Neuron (in vitro differentiated cells): ENCODE measurements at regions not wholly inside any gene's neighbourhood (a gene's known extent, or its start where the extent isn't known, plus 50 kb on each side); places are given as distances from the start of the nearest gene placed in this dataset.

Experiments
- H2AFZ ChIP-seq: one replicate; pipeline ENCODE4 v1.6.1; 2013; ENCODE audit warnings: low read depth, mild to moderate bottlenecking, inconsistent platforms, low read length, moderate library complexity
- H3K27me3 ChIP-seq: one replicate; pipeline ENCODE4 v1.6.1; 2013; ENCODE audit warnings: low read length; ENCODE audit not compliant: insufficient read depth
- H3K36me3 ChIP-seq: one replicate; pipeline ENCODE4 v1.6.1; 2013; ENCODE audit warnings: low read length; ENCODE audit not compliant: insufficient read depth
- H3K4me1 ChIP-seq: one replicate; pipeline ENCODE4 v1.6.1; 2013; ENCODE audit warnings: low read length; ENCODE audit not compliant: insufficient read depth
- H3K4me3 ChIP-seq: 2 replicates; pipeline ENCODE4 v1.5.1; 2013; ENCODE audit warnings: mild to moderate bottlenecking, low read length, moderate library complexity
- H3K9me3 ChIP-seq: one replicate; pipeline ENCODE4 v1.6.1; 2013; ENCODE audit warnings: low read length

GRCh38 chr4:4808086-4808485 is 51.4 kb upstream of the MSX1 start:
- Histone ChIP-seq H2AFZ (no peak overlapping the region), H3K9me3 (peaks cover 2% of the 10 kb centered on the region), H3K4me3 (no peak overlapping the region), H3K4me1 (no peaks in the 10 kb centered on the region), H3K27me3 (no peaks in the 10 kb centered on the region), H3K36me3 (no peaks in the 10 kb centered on the region)

GRCh38 chr4:4805887-4806286 is 53.6 kb upstream of the MSX1 start:
- Histone ChIP-seq H3K9me3 (peaks cover 2% of the 10 kb centered on the region), H3K27me3 (no peaks in the 10 kb centered on the region), H3K4me1 (no peaks in the 10 kb centered on the region), H3K4me3 (no peak overlapping the region), H2AFZ (no peak overlapping the region), H3K36me3 (no peaks in the 10 kb centered on the region)

GRCh38 chr4:4803912-4804296 is 55.6 kb upstream of the MSX1 start:
- Histone ChIP-seq H3K4me3 (no peak overlapping the region), H3K27me3 (no peaks in the 10 kb centered on the region), H3K9me3 (peaks cover 2% of the 10 kb centered on the region), H2AFZ (no peak overlapping the region), H3K36me3 (no peaks in the 10 kb centered on the region), H3K4me1 (no peaks in the 10 kb centered on the region)

GRCh38 chr4:4803216-4803911 is 56.1 kb upstream of the MSX1 start:
- no peaks in the 10 kb centered on the region for H3K27me3 ChIP-seq
- H3K36me3 ChIP-seq: no peaks in the 10 kb centered on the region
- no peaks in the 10 kb centered on the region for H3K4me1 ChIP-seq
- H3K4me3 ChIP-seq: no peak overlapping the region
- H3K9me3 ChIP-seq: peaks cover 2% of the 10 kb centered on the region
- no peak overlapping the region for H2AFZ ChIP-seq

GRCh38 chr4:4800646-4801408 is 58.6 kb upstream of the MSX1 start:
- no peak overlapping the region for H3K4me3 ChIP-seq
- no peaks in the 10 kb centered on the region for H3K27me3 ChIP-seq
- no peak overlapping the region for H2AFZ ChIP-seq
- H3K9me3 ChIP-seq: peaks cover 2% of the 10 kb centered on the region
- no peaks in the 10 kb centered on the region for H3K36me3 ChIP-seq
- H3K4me1 ChIP-seq: no peaks in the 10 kb centered on the region

- H3K9me3 ChIP-seq: peaks cover 3% of the 10 kb centered on the region
- no peaks in the 10 kb centered on the region for H3K36me3 ChIP-seq
- H3K4me3 ChIP-seq: no peak overlapping the region
- no peak overlapping the region for H2AFZ ChIP-seq
- H3K27me3 ChIP-seq: no peaks in the 10 kb centered on the region
- peaks cover 14% of the 10 kb centered on the region for H3K4me1 ChIP-seq
Measured at GRCh38 chr4:4794421-4794820, 65.0 kb upstream of the MSX1 start.

- no peak overlapping the region for H3K4me3 ChIP-seq
- H3K4me1 ChIP-seq: peaks cover 14% of the 10 kb centered on the region
- H3K9me3 ChIP-seq: peaks cover 5% of the 10 kb centered on the region
- H2AFZ ChIP-seq: no peak overlapping the region
- H3K27me3 ChIP-seq: no peaks in the 10 kb centered on the region
- H3K36me3 ChIP-seq: no peaks in the 10 kb centered on the region
Measured at GRCh38 chr4:4792466-4792865, 67.0 kb upstream of the MSX1 start.

GRCh38 chr4:4791299-4792111 is 68.0 kb upstream of the MSX1 start:
- Histone ChIP-seq H3K9me3 (peaks cover 5% of the 10 kb centered on the region), H3K36me3 (no peaks in the 10 kb centered on the region), H3K27me3 (no peaks in the 10 kb centered on the region), H3K4me1 (peaks cover 14% of the 10 kb centered on the region), H2AFZ (no peak overlapping the region), H3K4me3 (no peak overlapping the region)

- Histone ChIP-seq H3K4me1 (peaks cover 14% of the 10 kb centered on the region), H3K4me3 (no peak overlapping the region), H3K36me3 (no peaks in the 10 kb centered on the region), H3K9me3 (peaks cover 5% of the 10 kb centered on the region), H3K27me3 (no peaks in the 10 kb centered on the region), H2AFZ (no peak overlapping the region)
Measured at GRCh38 chr4:4789462-4789861, 70.0 kb upstream of the MSX1 start.

- peaks cover 14% of the 10 kb centered on the region for H3K4me1 ChIP-seq
Measured at GRCh38 chr4:4788573-4788972, 70.9 kb upstream of the MSX1 start.

GRCh38 chr4:4787421-4787820 is 72.0 kb upstream of the MSX1 start:
- Histone ChIP-seq H3K9me3 (peaks cover 5% of the 10 kb centered on the region), H3K4me3 (no peak overlapping the region), H3K36me3 (no peaks in the 10 kb centered on the region), H3K27me3 (no peaks in the 10 kb centered on the region), H3K4me1 (peaks cover 13% of the 10 kb centered on the region), H2AFZ (no peak overlapping the region)

More at GRCh38 chr4:4788573-4788972, 70.9 kb upstream of the MSX1 start:
- Histone ChIP-seq H3K4me3 (no peak overlapping the region), H2AFZ (no peak overlapping the region), H3K36me3 (no peaks in the 10 kb centered on the region), H3K27me3 (no peaks in the 10 kb centered on the region), H3K9me3 (peaks cover 5% of the 10 kb centered on the region)

- Histone ChIP-seq H3K36me3 (no peaks in the 10 kb centered on the region), H2AFZ (no peak overlapping the region), H3K4me3 (no peak overlapping the region), H3K4me1 (no peaks in the 10 kb centered on the region), H3K27me3 (no peaks in the 10 kb centered on the region), H3K9me3 (peaks cover 2% of the 10 kb centered on the region)
Measured at GRCh38 chr4:4784379-4784778, 75.1 kb upstream of the MSX1 start.

- Histone ChIP-seq H2AFZ (no peak overlapping the region), H3K27me3 (no peaks in the 10 kb centered on the region), H3K36me3 (no peaks in the 10 kb centered on the region), H3K4me3 (no peak overlapping the region), H3K4me1 (no peaks in the 10 kb centered on the region), H3K9me3 (peaks cover 2% of the 10 kb centered on the region)
Measured at GRCh38 chr4:4783847-4784246, 75.6 kb upstream of the MSX1 start.
